ENCODE measurements at regions not wholly inside any gene's neighbourhood (a gene's known extent, or its start where the extent isn't known, plus 50 kb on each side); places are given as distances from the start of the nearest gene placed in this dataset.

GRCh38 chr2:30331869-30332268 is 100.5 kb downstream of the LBH start:
- Histone ChIP-seq H3K4me1 (ENCODE audit: control insufficient read depth in 1 of 2, insufficient read depth in 2 of 2, low read length in 2 of 2) (no peaks in the 10 kb centered on the region), H3K4me3 (replicated peaks in 1 of 3; ENCODE audit: low read depth in 2 of 3, low read length in 3 of 3) (no peak overlapping the region), H3K79me2 (ENCODE audit: insufficient read depth, low read length) (no peaks in the 10 kb centered on the region), H3K36me3 (replicated peaks in 1 of 2; ENCODE audit: control insufficient read depth in 1 of 2, insufficient read depth in 2 of 2, low read length in 2 of 2) (no peaks in the 10 kb centered on the region), H2AFZ (ENCODE audit: insufficient read depth, low read depth, low read length, poor library complexity, severe bottlenecking) (no peak overlapping the region), H4K20me1 (ENCODE audit: insufficient read depth, low read length) (no peaks in the 10 kb centered on the region), H3K27ac (ENCODE audit: low read depth in 1 of 2, low read length in 2 of 2) (no peak overlapping the region), H3K9me3 (replicated peaks in 1 of 2; ENCODE audit: control insufficient read depth in 1 of 2, insufficient read depth in 1 of 2, low read length in 2 of 2) (no peaks in the 10 kb centered on the region), H3K9ac (ENCODE audit: insufficient read depth, low read length, poor library complexity, severe bottlenecking) (no peak overlapping the region), H3K4me2 (replicated peaks; ENCODE audit: extremely low read depth, low read length, poor library complexity, severe bottlenecking) (no peak overlapping the region), H3K27me3 (ENCODE audit: control insufficient read depth in 2 of 2, insufficient read depth in 2 of 2, low read length in 2 of 2) (no peaks in the 10 kb centered on the region)
- intact Hi-C loops (cut with micrococcal nuclease): no loop called here
- Mint-ChIP-seq H3K27me3 (ENCODE audit: low read depth in 3 of 3) (peaks cover 4 to 6% (median 6%) of the 10 kb centered on the region in 3 donors), H3K4me1 (peaks cover 2% of the 10 kb centered on the region), H3K4me3 (no peak overlapping the region), H3K27ac (no peak overlapping the region), H3K36me3 (no peaks in the 10 kb centered on the region), H3K9me3 (peaks cover 2 to 15% (median 6%) of the 10 kb centered on the region in 7 donors)
- TF ChIP-seq CTCF (IDR thresholded peaks at IDR 0.05): no peak
- DNase-seq: no peak
- WGBS (ENCODE audit: insufficient coverage): 94% methylated on average over 6 of the region's 7 CpGs

DNA sequence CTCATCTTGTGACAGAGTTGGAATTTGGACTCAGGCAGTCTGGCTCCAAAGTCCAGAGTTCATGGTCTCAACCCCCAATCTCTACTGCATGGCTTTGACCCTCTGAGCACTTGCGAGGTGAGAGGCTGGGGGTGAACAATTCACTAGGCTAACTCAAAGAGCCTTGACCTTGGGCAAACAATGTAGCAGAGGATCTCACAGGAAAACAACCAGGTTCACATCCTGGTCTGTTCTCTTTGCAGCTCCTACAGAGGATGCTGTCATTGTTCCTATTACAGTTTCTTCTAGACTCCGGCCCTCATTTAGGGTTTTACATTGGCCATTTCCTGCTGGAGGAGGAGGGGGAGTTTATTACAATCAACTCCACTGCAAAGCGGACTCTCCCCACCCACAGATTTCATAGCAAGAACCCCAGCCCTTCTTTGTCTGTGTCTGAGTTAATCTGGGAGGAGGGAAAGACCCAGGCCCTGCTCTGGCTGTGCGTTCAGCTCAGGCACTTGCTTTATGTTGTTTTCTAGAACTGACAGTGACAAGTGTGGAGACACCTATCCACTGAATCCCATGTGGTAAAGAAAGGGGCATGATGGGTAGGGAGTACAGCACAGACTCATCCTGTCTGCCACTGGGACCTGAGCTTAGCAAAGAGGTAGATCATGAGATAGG is 101.6 kb downstream of the LBH start:
- Mint-ChIP-seq H3K36me3 (no peaks in the 10 kb centered on the region), H3K9me3 (peaks cover 2 to 15% (median 6%) of the 10 kb centered on the region in 7 donors), H3K27me3 (ENCODE audit: low read depth in 3 of 3) (peaks cover 4 to 6% (median 6%) of the 10 kb centered on the region in 3 donors), H3K4me3 (no peak overlapping the region), H3K4me1 (peaks cover 5% of the 10 kb centered on the region), H3K27ac (no peak overlapping the region)
- H2AFZ ChIP-seq (ENCODE audit: insufficient read depth, low read depth, low read length, poor library complexity, severe bottlenecking): no peak overlapping the region
- no peaks in the 10 kb centered on the region for H3K27me3 ChIP-seq (ENCODE audit: control insufficient read depth in 2 of 2, insufficient read depth in 2 of 2, low read length in 2 of 2)
- no peaks in the 10 kb centered on the region for H3K4me1 ChIP-seq (ENCODE audit: control insufficient read depth in 1 of 2, insufficient read depth in 2 of 2, low read length in 2 of 2)
- no peak overlapping the region for H3K9ac ChIP-seq (ENCODE audit: insufficient read depth, low read length, poor library complexity, severe bottlenecking)
- WGBS (ENCODE audit: insufficient coverage): 100% methylated on average over 2 of the region's 4 CpGs
- no peak overlapping the region for H3K4me3 ChIP-seq (replicated peaks in 1 of 3; ENCODE audit: low read depth in 2 of 3, low read length in 3 of 3)
- no peaks in the 10 kb centered on the region for H3K79me2 ChIP-seq (ENCODE audit: insufficient read depth, low read length)
- no peak for DNase-seq
- intact Hi-C loops (cut with micrococcal nuclease): no loop called here
- H3K9me3 ChIP-seq (replicated peaks in 1 of 2; ENCODE audit: control insufficient read depth in 1 of 2, insufficient read depth in 1 of 2, low read length in 2 of 2): no peaks in the 10 kb centered on the region
- H3K4me2 ChIP-seq (replicated peaks; ENCODE audit: extremely low read depth, low read length, poor library complexity, severe bottlenecking): no peak overlapping the region
- no peaks in the 10 kb centered on the region for H4K20me1 ChIP-seq (ENCODE audit: insufficient read depth, low read length)
- H3K36me3 ChIP-seq (replicated peaks in 1 of 2; ENCODE audit: control insufficient read depth in 1 of 2, insufficient read depth in 2 of 2, low read length in 2 of 2): no peaks in the 10 kb centered on the region
- H3K27ac ChIP-seq (ENCODE audit: low read depth in 1 of 2, low read length in 2 of 2): no peak overlapping the region
- TF ChIP-seq CTCF (IDR thresholded peaks at IDR 0.05): no peak

Measured in CD14-positive monocyte (primary cell).